GM12878 (cell line): ENCODE measurements at regions not wholly inside any gene's neighbourhood (a gene's known extent, or its start where the extent isn't known, plus 50 kb on each side); places are given as distances from the start of the nearest gene placed in this dataset.
A peak's percentile ranks its signal among the peaks of the same experiment; 100 is the strongest.

Source experiments
- ATAC-seq: fragments of 200-7000 bp; cut with Tn5 transposase; 3 replicates; pipeline ENCODE4 v1.9.1; 2020; ENCODE audit warnings: mild to moderate bottlenecking, moderate library complexity
- BruUV-seq: library from RNA; stranded (reverse); fragments of 400-500 nt; replicated peaks from 2 replicates; lab custom pipeline; 2021; lab: Mats Ljungman, UMichigan
- CTCF ChIA-PET: fragments of 300-600 bp; sonication (Branson Sonifier 250); formaldehyde crosslinking; extraction: SDS; loops from one replicate; lab custom pipeline; 2021; ENCODE audit warnings: inconsistent platforms; lab: Yijun Ruan, JAX
- POLR2A ChIA-PET: fragments of 350-600 bp; formaldehyde crosslinking; extraction: SDS; loops from one replicate; lab custom pipeline; 2021; ENCODE audit warnings: inconsistent platforms; lab: Charles Lee
- RAD21 ChIA-PET: fragments of 300-600 bp; sonication (Branson Sonifier 250); formaldehyde crosslinking; loops from one replicate; lab custom pipeline; 2023; ENCODE audit warnings: antibody characterized with exemption; ENCODE audit not compliant: unreplicated experiment; lab: Charles Lee
- SMC1A ChIA-PET: fragments of 300-600 bp; sonication (Branson Sonifier 250); formaldehyde crosslinking; loops from one replicate; lab custom pipeline; 2023; ENCODE audit not compliant: unreplicated experiment, uncharacterized antibody; lab: Charles Lee
- DNase-seq: peaks from one replicate; pipeline ENCODE4 v3.0.0-alpha.2; 2011; ENCODE audit warnings: low read depth, low spot score
- FAIRE-seq: peaks from 3 replicates; lab custom pipeline; 2011; peaks lifted over from hg19 to GRCh38; lab: Jason Lieb, UNC
- H2AFZ ChIP-seq: 2 replicates; pipeline ENCODE4 v1.6.0; 2011; ENCODE audit warnings: low read depth, low read length, control low read depth; ENCODE audit not compliant: control insufficient read depth
- H3K27ac ChIP-seq: 2 replicates; pipeline ENCODE4 v1.5.1; 2011; ENCODE audit warnings: control low read depth; ENCODE audit not compliant: control insufficient read depth, insufficient read depth
- H3K27me3 ChIP-seq, 2 experiments: replicated peaks in 1 of 2; 2 replicates each; pipeline versions ENCODE4 v1.6.0 to v1.6.1; 2011; ENCODE audit warnings: low read length in 1 of 2; ENCODE audit not compliant: control insufficient read depth in 2 of 2, insufficient read depth in 2 of 2
- H3K36me3 ChIP-seq, 2 experiments: 2 replicates each; pipeline ENCODE4 v1.5.1; 2011; ENCODE audit warnings: low read length in 1 of 2; ENCODE audit not compliant: control insufficient read depth in 2 of 2, insufficient read depth in 2 of 2
- H3K4me1 ChIP-seq: 2 replicates; pipeline ENCODE4 v1.6.1; 2011; ENCODE audit warnings: mild to moderate bottlenecking, low read length, moderate library complexity, mixed read lengths; ENCODE audit not compliant: control insufficient read depth, insufficient read depth
- H3K4me2 ChIP-seq: 2 replicates; pipeline ENCODE4 v1.6.0; 2011; ENCODE audit warnings: control low read depth; ENCODE audit not compliant: control insufficient read depth, insufficient read depth
- H3K4me3 ChIP-seq: fragments of 200-600 bp; sonication (generic); 2 replicates; pipeline ENCODE4 v1.5.1; 2016
- H3K79me2 ChIP-seq: 2 replicates; pipeline ENCODE4 v1.6.0; 2011; ENCODE audit warnings: low read length; ENCODE audit not compliant: control insufficient read depth, insufficient read depth
- H3K9ac ChIP-seq: 2 replicates; pipeline ENCODE4 v1.8.0; 2011; ENCODE audit warnings: low read length, control low read depth, mixed read lengths; ENCODE audit not compliant: control insufficient read depth, insufficient read depth
- H3K9me3 ChIP-seq: replicated peaks from 3 replicates; pipeline ENCODE4 v1.5.1; 2011; ENCODE audit warnings: mild to moderate bottlenecking, low read length; ENCODE audit not compliant: control insufficient read depth, insufficient read depth
- H4K20me1 ChIP-seq: 2 replicates; pipeline ENCODE4 v1.6.0; 2011; ENCODE audit not compliant: control insufficient read depth, insufficient read depth
- CBFB ChIP-seq: IDR thresholded peaks from 2 replicates; pipeline ENCODE4 v1.6.1; 2016; ENCODE audit warnings: antibody characterized with exemption, low read depth
- ETV6 ChIP-seq, 2 experiments: fragments of 450-650 bp in 1 of 2; IDR thresholded peaks in 1 of 2; conservative IDR thresholded peaks in 1 of 2; 2 replicates each; pipeline ENCODE4 v1.6.1; 2014; ENCODE audit warnings: antibody characterized with exemption in 1 of 2, borderline replicate concordance in 1 of 2, low read depth in 1 of 2, mild to moderate bottlenecking in 1 of 2, moderate library complexity in 1 of 2
- IKZF1 ChIP-seq: fragments of 450-650 bp; conservative IDR thresholded peaks from 2 replicates; pipeline ENCODE4 v1.6.1; 2017; ENCODE audit warnings: antibody characterized with exemption, mild to moderate bottlenecking
- NBN ChIP-seq: fragments of 450-650 bp; IDR thresholded peaks from 2 replicates; pipeline ENCODE4 v1.6.1; 2016
- NFYA ChIP-seq: IDR thresholded peaks from 2 replicates; pipeline ENCODE4 v1.6.1; 2011; ENCODE audit warnings: low read depth, mild to moderate bottlenecking, low read length, improper control_type of control experiment, borderline replicate concordance
- POLR2AphosphoS5 ChIP-seq: IDR thresholded peaks from 2 replicates; pipeline ENCODE4 v1.6.1; 2011; ENCODE audit warnings: mild to moderate bottlenecking, low read length, inconsistent platforms
- SIN3A ChIP-seq: IDR thresholded peaks from 2 replicates; pipeline ENCODE4 v1.6.1; 2012; ENCODE audit warnings: low read depth, low read length, improper control_type of control experiment
- SMAD1 ChIP-seq: fragments of 450-650 bp; IDR thresholded peaks from 2 replicates; pipeline ENCODE4 v1.6.1; 2018; ENCODE audit warnings: mild to moderate bottlenecking, low read depth; ENCODE audit not compliant: partially characterized antibody
- SMAD5 ChIP-seq: IDR thresholded peaks from 2 replicates; pipeline ENCODE4 v1.6.1; 2016; ENCODE audit warnings: antibody characterized with exemption, low read depth
- WGBS: methylation state at CpG from one replicate; pipeline ENCODE4 v1.1.6; 2016; ENCODE audit warnings: low lambda C conversion rate; ENCODE audit not compliant: insufficient replicate concordance, insufficient coverage; ENCODE audit errors: missing lambda C conversion rate; 5-methylcytosine and 5-hydroxymethylcytosine counted together
- in situ Hi-C: fragments of 300-500 bp; cut with MboI; formaldehyde crosslinking; loops from 9 replicates; pipeline ENCODE4 v1.14.3; 2018; ENCODE audit warnings: mixed read lengths
- intact Hi-C: fragments of 100-400 bp; cut with micrococcal nuclease; formaldehyde crosslinking; loops from one replicate; pipeline ENCODE4 v1.14.2; 2022; ENCODE audit not compliant: unreplicated experiment
- TF ChIP-seq, protein P1 (sequence below): fragments of 150-350 bp; IDR thresholded peaks from 2 replicates; pipeline ENCODE4 v1.6.1; 2016; ENCODE audit warnings: low read depth, low read length
- TF ChIP-seq, protein P2 (sequence below): IDR thresholded peaks from 2 replicates; pipeline ENCODE4 v1.6.1; 2011; ENCODE audit warnings: borderline replicate concordance, low read depth, mild to moderate bottlenecking, moderate library complexity, low read length; ENCODE audit not compliant: insufficient read depth, poor library complexity, severe bottlenecking

DNA sequence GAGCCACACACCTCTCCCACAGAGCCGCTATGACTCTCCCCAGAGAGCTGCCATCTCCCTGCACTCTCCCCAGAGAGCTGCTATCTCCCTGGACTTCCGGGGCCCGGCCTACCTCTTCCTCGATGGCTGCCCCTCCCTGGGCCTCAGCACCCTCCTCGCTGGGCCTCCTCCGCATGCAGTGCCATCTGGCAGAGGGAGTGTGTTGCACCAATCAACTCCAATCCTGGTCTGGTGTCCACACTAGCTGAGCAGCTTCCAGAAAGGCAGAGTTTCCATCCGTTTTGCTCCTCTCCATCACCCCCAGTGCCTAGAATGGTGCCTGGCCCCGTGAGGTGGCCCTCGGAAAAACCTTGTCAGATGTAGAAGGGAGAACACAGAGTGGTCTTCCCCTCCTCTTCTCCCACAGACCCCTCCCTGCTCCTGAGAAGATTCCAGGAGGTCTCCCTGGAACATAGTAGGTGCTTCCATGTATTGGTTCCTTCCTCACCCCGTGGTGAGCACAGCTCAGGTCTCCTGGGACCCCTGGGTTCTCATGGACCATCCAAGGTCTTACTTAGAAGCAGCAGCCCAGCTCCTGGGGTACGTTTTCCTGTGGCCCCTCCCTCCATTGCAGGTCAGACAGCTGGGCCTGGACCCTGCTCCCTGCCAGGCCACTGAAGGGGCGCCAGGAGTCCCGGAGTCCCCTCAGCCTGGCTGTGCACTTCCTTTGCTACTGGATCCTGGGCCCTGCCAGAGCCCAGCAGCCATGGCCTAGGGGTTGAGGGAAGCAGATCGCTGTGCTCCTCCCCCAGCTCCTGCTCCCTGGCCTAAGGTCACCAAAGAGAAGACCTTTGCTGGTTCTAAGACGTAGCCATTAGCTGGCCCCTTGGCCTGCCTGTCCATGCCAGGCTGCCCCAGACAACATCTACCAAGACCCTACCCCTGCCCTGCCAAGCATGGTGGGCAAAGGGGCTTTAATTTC, 233.8 kb upstream of the GSE1 start:
- peak; percentile 47 for ATAC-seq
- 9% methylated on average over 15 of the region's 15 CpGs for WGBS
- RAD21 ChIA-PET = no interaction called here
- no peak for TF ChIP-seq IKZF1
- TF ChIP-seq, protein P1, sequence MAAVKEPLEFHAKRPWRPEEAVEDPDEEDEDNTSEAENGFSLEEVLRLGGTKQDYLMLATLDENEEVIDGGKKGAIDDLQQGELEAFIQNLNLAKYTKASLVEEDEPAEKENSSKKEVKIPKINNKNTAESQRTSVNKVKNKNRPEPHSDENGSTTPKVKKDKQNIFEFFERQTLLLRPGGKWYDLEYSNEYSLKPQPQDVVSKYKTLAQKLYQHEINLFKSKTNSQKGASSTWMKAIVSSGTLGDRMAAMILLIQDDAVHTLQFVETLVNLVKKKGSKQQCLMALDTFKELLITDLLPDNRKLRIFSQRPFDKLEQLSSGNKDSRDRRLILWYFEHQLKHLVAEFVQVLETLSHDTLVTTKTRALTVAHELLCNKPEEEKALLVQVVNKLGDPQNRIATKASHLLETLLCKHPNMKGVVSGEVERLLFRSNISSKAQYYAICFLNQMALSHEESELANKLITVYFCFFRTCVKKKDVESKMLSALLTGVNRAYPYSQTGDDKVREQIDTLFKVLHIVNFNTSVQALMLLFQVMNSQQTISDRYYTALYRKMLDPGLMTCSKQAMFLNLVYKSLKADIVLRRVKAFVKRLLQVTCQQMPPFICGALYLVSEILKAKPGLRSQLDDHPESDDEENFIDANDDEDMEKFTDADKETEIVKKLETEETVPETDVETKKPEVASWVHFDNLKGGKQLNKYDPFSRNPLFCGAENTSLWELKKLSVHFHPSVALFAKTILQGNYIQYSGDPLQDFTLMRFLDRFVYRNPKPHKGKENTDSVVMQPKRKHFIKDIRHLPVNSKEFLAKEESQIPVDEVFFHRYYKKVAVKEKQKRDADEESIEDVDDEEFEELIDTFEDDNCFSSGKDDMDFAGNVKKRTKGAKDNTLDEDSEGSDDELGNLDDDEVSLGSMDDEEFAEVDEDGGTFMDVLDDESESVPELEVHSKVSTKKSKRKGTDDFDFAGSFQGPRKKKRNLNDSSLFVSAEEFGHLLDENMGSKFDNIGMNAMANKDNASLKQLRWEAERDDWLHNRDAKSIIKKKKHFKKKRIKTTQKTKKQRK = no peak
- TF ChIP-seq SMAD5 = no peak
- TF ChIP-seq NBN = no peak
- TF ChIP-seq SMAD1 = no peak
- no peak for TF ChIP-seq ETV6 (conservative IDR thresholded peaks at IDR 0.05 in 1 of 2, IDR thresholded peaks at IDR 0.05 in 1 of 2; ENCODE audit: borderline replicate concordance in 1 of 2, low read depth in 1 of 2)
- no peak for TF ChIP-seq CBFB
- TF ChIP-seq NFYA = no peak
- TF ChIP-seq, protein P2, sequence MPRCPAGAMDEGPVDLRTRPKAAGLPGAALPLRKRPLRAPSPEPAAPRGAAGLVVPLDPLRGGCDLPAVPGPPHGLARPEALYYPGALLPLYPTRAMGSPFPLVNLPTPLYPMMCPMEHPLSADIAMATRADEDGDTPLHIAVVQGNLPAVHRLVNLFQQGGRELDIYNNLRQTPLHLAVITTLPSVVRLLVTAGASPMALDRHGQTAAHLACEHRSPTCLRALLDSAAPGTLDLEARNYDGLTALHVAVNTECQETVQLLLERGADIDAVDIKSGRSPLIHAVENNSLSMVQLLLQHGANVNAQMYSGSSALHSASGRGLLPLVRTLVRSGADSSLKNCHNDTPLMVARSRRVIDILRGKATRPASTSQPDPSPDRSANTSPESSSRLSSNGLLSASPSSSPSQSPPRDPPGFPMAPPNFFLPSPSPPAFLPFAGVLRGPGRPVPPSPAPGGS = no peak
- TF ChIP-seq POLR2AphosphoS5 = no peak
- no peak for TF ChIP-seq SIN3A
- TF ChIP-seq, all 136 proteins: peak for 0
- ChIA-PET POLR2A (no interaction called here), SMC1A (no interaction called here), CTCF (no interaction called here)
- H2AFZ ChIP-seq = no peak overlapping the region
- H3K4me3 ChIP-seq = no peak overlapping the region
- DNase-seq = no peak
- H3K27me3 ChIP-seq = peaks cover 0 to 2% of the 10 kb centered on the region in 2 experiments
- intact Hi-C loops = no loop called here
- H3K27ac ChIP-seq = no peak overlapping the region
- H3K9ac ChIP-seq = no peak overlapping the region
- H3K36me3 ChIP-seq = no peaks in the 10 kb centered on the region
- in situ Hi-C loops = no loop called here
- BruUV-seq = no TSS peak
- H3K4me1 ChIP-seq = no peaks in the 10 kb centered on the region
- no peaks in the 10 kb centered on the region for H3K9me3 ChIP-seq
- H3K4me2 ChIP-seq = no peak overlapping the region
- no peaks in the 10 kb centered on the region for H3K79me2 ChIP-seq
- no peak for FAIRE-seq
- H4K20me1 ChIP-seq = no peaks in the 10 kb centered on the region; the same call in 1 of the 2 replicates
